HCT116 (cell line): ENCODE measurements at regions not wholly inside any gene's neighbourhood (a gene's known extent, or its start where the extent isn't known, plus 50 kb on each side); places are given as distances from the start of the nearest gene placed in this dataset.

Experiments used
- ATAC-seq: fragments of 200-7000 bp; cut with Tn5 transposase; 2 replicates; pipeline ENCODE4 v1.9.1; 2020; ENCODE audit warnings: mild to moderate bottlenecking, moderate library complexity
- BruUV-seq: library from RNA; stranded (reverse); fragments of 400-500 nt; replicated peaks from 2 replicates; lab custom pipeline; 2021; lab: Mats Ljungman, UMichigan
- CTCF ChIA-PET: fragments of 300-600 bp; sonication (Branson Sonifier 250); formaldehyde crosslinking; loops from one replicate; lab custom pipeline; 2021; ENCODE audit warnings: antibody characterized with exemption; lab: Charles Lee
- POLR2A ChIA-PET: fragments of 300-600, 350-600 bp; sonication (Branson Sonifier 250); formaldehyde crosslinking; loops from one replicate; lab custom pipeline; 2021; ENCODE audit warnings: antibody characterized with exemption; lab: Charles Lee
- RAD21 ChIA-PET, 2 experiments: fragments of 300-600 bp; sonication (Branson Sonifier 250); formaldehyde crosslinking; loops; one replicate each; lab custom pipeline; 2023; ENCODE audit warnings: low total read pairs in 2 of 2; ENCODE audit not compliant: uncharacterized antibody in 2 of 2, unreplicated experiment in 2 of 2, low non-redundant PET in 1 of 2; lab: Charles Lee
- DNase-seq: peaks from one replicate; pipeline ENCODE4 v3.0.0-alpha.2; 2010; ENCODE audit warnings: low read depth, low spot score
- H2AFZ ChIP-seq: fragments of 200-600 bp; shearing (Covaris generic), sonication (generic); 2 replicates; pipeline ENCODE4 v1.6.1; 2017; ENCODE audit warnings: low read depth, mixed run types, mixed read lengths, antibody characterized with exemption, low read length; ENCODE audit not compliant: poor library complexity, severe bottlenecking
- H3K27ac ChIP-seq: 2 replicates; pipeline ENCODE4 v1.5.1; 2012; ENCODE audit warnings: low read depth, low read length
- H3K27me3 ChIP-seq: fragments of 200-600 bp; sonication (generic); 2 replicates; pipeline ENCODE4 v1.6.1; 2016; ENCODE audit warnings: mixed run types, low read length, mixed read lengths; ENCODE audit not compliant: insufficient read depth
- H3K36me3 ChIP-seq, 2 experiments: fragments of 200-500 bp in 1 of 2; fragments of 200-600 bp in 1 of 2; sonication (Bioruptor generic) in 1 of 2; sonication (generic) in 1 of 2; 2 replicates each; pipeline versions ENCODE4 v1.5.1 to v1.6.1; 2014 to 2016; ENCODE audit warnings: low read length in 2 of 2, inconsistent platforms in 1 of 2, mixed read lengths in 1 of 2, mixed run types in 1 of 2; ENCODE audit not compliant: insufficient read depth in 2 of 2, control insufficient read depth in 1 of 2
- H3K4me1 ChIP-seq, 2 experiments: fragments of 200-600 bp in 1 of 2; sonication (generic) in 1 of 2; 2 replicates each; pipeline versions ENCODE4 v1.5.1 to v1.6.1; 2012 to 2017; ENCODE audit warnings: low read length in 2 of 2, inconsistent platforms in 1 of 2, mild to moderate bottlenecking in 1 of 2, mixed read lengths in 1 of 2, mixed run types in 1 of 2, moderate library complexity in 1 of 2; ENCODE audit not compliant: insufficient read depth in 2 of 2, control insufficient read depth in 1 of 2
- H3K4me2 ChIP-seq: fragments of 200-600 bp; sonication (generic); 2 replicates; pipeline ENCODE4 v1.6.1; 2017; ENCODE audit warnings: mixed run types, low read length, mixed read lengths
- H3K4me3 ChIP-seq, 2 experiments: fragments of 200-600 bp in 1 of 2; sonication (generic) in 1 of 2; replicated peaks in 1 of 2; 2 replicates each; pipeline ENCODE4 v1.5.1; 2011 to 2016; ENCODE audit warnings: low read length in 2 of 2, control low read depth in 1 of 2, low read depth in 1 of 2, mild to moderate bottlenecking in 1 of 2, mixed read lengths in 1 of 2, mixed run types in 1 of 2
- H3K79me2 ChIP-seq: fragments of 200-600 bp; sonication (generic); 2 replicates; pipeline ENCODE4 v1.6.1; 2017; ENCODE audit warnings: mild to moderate bottlenecking, mixed run types, low read length, moderate library complexity, mixed read lengths; ENCODE audit not compliant: insufficient read depth
- H3K9ac ChIP-seq: fragments of 200-600 bp; sonication (generic); 2 replicates; pipeline ENCODE4 v1.6.1; 2016; ENCODE audit warnings: low read length, mixed read lengths
- H3K9me2 ChIP-seq: fragments of 200-600 bp; sonication (generic), shearing (Covaris generic); 2 replicates; pipeline ENCODE4 v1.6.1; 2017; ENCODE audit warnings: mixed run types, mild to moderate bottlenecking, moderate library complexity; ENCODE audit not compliant: insufficient read depth
- H3K9me3 ChIP-seq, 2 experiments: fragments of 200-500 bp in 1 of 2; fragments of 200-600 bp in 1 of 2; sonication (Bioruptor generic) in 1 of 2; sonication (generic) in 1 of 2; 2 replicates each; pipeline ENCODE4 v1.6.1; 2014 to 2017; ENCODE audit warnings: low read length in 2 of 2, mixed read lengths in 2 of 2, inconsistent platforms in 1 of 2, low read depth in 1 of 2, mild to moderate bottlenecking in 1 of 2, mixed run types in 1 of 2, moderate library complexity in 1 of 2; ENCODE audit not compliant: control insufficient read depth in 1 of 2, insufficient read depth in 1 of 2
- H4K20me1 ChIP-seq: fragments of 200-600 bp; sonication (generic), shearing (Covaris generic); 2 replicates; pipeline ENCODE4 v1.6.1; 2017; ENCODE audit warnings: mixed run types, mild to moderate bottlenecking, moderate library complexity; ENCODE audit not compliant: insufficient read depth
- CTCF ChIP-seq, 3 experiments: fragments of 200-600 bp in 1 of 3; sonication (generic) in 1 of 3; IDR thresholded peaks in 2 of 3; conservative IDR thresholded peaks in 1 of 3; 2 replicates each; pipeline ENCODE4 v1.5.1; 2012 to 2017; ENCODE audit warnings: low read depth in 2 of 3, low read length in 2 of 3, antibody characterized with exemption in 1 of 3, borderline replicate concordance in 1 of 3, control low read depth in 1 of 3, mild to moderate bottlenecking in 1 of 3, mixed read lengths in 1 of 3, mixed run types in 1 of 3, moderate library complexity in 1 of 3; ENCODE audit not compliant: insufficient read depth in 1 of 3
- EGR1 ChIP-seq: IDR thresholded peaks from 2 replicates; pipeline ENCODE4 v1.6.1; 2012; ENCODE audit warnings: low read depth
- ELF1 ChIP-seq: IDR thresholded peaks from 2 replicates; pipeline ENCODE4 v1.6.1; 2012; ENCODE audit warnings: low read depth, borderline replicate concordance
- EZH2 ChIP-seq: fragments of 200-600 bp; sonication (generic); IDR thresholded peaks from 2 replicates; pipeline ENCODE4 v1.6.1; 2017; ENCODE audit warnings: antibody characterized with exemption, mixed run types
- FOSL1 ChIP-seq: IDR thresholded peaks from 2 replicates; pipeline ENCODE4 v1.6.1; 2012; ENCODE audit warnings: low read depth
- JUND ChIP-seq: IDR thresholded peaks from 2 replicates; pipeline ENCODE4 v1.6.1; 2012
- POLR2AphosphoS5 ChIP-seq: IDR thresholded peaks from 2 replicates; pipeline ENCODE4 v1.6.1; 2011; ENCODE audit warnings: mild to moderate bottlenecking, low read depth, low read length, moderate library complexity
- RAD21 ChIP-seq: IDR thresholded peaks from 2 replicates; pipeline ENCODE4 v1.6.1; 2012; ENCODE audit warnings: low read depth, mild to moderate bottlenecking
- TCF7L2 ChIP-seq: IDR thresholded peaks from 2 replicates; pipeline ENCODE4 v1.7.0; 2011; ENCODE audit warnings: borderline replicate concordance, inconsistent platforms; ENCODE audit not compliant: insufficient read depth, insufficient read length; ENCODE audit errors: extremely low read depth
- YY1 ChIP-seq: IDR thresholded peaks from 2 replicates; pipeline ENCODE4 v1.6.1; 2011; ENCODE audit warnings: low read length, low read depth, moderate library complexity, mild to moderate bottlenecking; ENCODE audit not compliant: insufficient replicate concordance; ENCODE audit errors: extremely low read depth
- intact Hi-C: fragments of 100-400 bp; cut with micrococcal nuclease; formaldehyde crosslinking; loops from 2 replicates; pipeline ENCODE4 v1.10.0; 2022
- TF ChIP-seq, protein P1 (sequence below): IDR thresholded peaks from 2 replicates; pipeline ENCODE4 v1.6.1; 2012

GRCh38 chr4:44806071-44806470, 79.7 kb upstream of the GNPDA2 start:
- no peak overlapping the region for H3K27ac ChIP-seq
- H3K9ac ChIP-seq: no peak overlapping the region
- H3K36me3 ChIP-seq: no peaks in the 10 kb centered on the region
- no peaks in the 10 kb centered on the region for H3K79me2 ChIP-seq
- POLR2A ChIA-PET: no interaction called here
- no peak for ATAC-seq
- intact Hi-C loops: no loop called here
- CTCF ChIA-PET: no interaction called here
- no TSS peak for BruUV-seq
- no peak overlapping the region for H2AFZ ChIP-seq
- H3K4me1 ChIP-seq: no peaks in the 10 kb centered on the region
- no peak for DNase-seq
- RAD21 ChIA-PET: no interaction called here
- H4K20me1 ChIP-seq: no peaks in the 10 kb centered on the region
- no peaks in the 10 kb centered on the region for H3K27me3 ChIP-seq
- H3K9me3 ChIP-seq: no peaks in the 10 kb centered on the region; a peak in 1 of 4 replicates
- no peak for TF ChIP-seq EZH2
- TF ChIP-seq ELF1: no peak
- no peak for TF ChIP-seq YY1
- TF ChIP-seq RAD21: no peak
- TF ChIP-seq FOSL1: no peak
- TF ChIP-seq POLR2AphosphoS5: no peak
- TF ChIP-seq EGR1: no peak
- TF ChIP-seq TCF7L2: no peak
- TF ChIP-seq JUND: no peak
- no peak for TF ChIP-seq CTCF (IDR thresholded peaks at IDR 0.05 in 2 of 3, conservative IDR thresholded peaks at IDR 0.05 in 1 of 3; ENCODE audit: borderline replicate concordance in 1 of 3, insufficient read depth in 1 of 3, low read depth in 2 of 3, low read length in 2 of 3)
- TF ChIP-seq, protein P1, sequence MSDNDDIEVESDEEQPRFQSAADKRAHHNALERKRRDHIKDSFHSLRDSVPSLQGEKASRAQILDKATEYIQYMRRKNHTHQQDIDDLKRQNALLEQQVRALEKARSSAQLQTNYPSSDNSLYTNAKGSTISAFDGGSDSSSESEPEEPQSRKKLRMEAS: no peak
- no peak overlapping the region for H3K4me3 ChIP-seq
- no peak overlapping the region for H3K4me2 ChIP-seq
- H3K9me2 ChIP-seq: no peaks in the 10 kb centered on the region
